ENCODE measurements at regions not wholly inside any gene's neighbourhood (a gene's known extent, or its start where the extent isn't known, plus 50 kb on each side); places are given as distances from the start of the nearest gene placed in this dataset.

DNA sequence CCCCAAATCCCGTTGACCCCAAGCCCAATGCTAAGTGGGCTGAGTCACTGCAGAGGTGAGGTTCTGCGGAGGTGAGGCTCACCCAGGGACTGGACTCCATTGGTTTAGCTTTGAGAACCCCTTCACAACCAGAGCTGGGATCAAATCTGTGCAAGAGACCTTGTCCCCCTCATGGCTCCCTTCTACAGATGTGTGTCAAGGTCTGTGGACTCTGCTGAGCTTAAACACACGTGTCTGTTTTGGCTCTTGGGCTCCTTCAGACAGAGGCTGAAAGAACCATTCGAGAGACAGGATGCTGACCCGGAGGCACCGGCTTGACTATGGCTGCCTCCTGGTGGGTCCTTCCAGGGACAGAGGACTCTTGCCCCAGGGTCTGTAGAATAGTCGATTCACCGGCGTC, 190.3 kb downstream of the LPIN1 start:
- no peaks in the 10 kb centered on the region for H3K36me3 ChIP-seq (ENCODE audit: low read depth)
- H3K9me3 ChIP-seq (ENCODE audit: severe bottlenecking) = no peaks in the 10 kb centered on the region
- no peak overlapping the region for H3K27ac ChIP-seq (ENCODE audit: poor library complexity, severe bottlenecking)
- TF ChIP-seq, protein P1, sequence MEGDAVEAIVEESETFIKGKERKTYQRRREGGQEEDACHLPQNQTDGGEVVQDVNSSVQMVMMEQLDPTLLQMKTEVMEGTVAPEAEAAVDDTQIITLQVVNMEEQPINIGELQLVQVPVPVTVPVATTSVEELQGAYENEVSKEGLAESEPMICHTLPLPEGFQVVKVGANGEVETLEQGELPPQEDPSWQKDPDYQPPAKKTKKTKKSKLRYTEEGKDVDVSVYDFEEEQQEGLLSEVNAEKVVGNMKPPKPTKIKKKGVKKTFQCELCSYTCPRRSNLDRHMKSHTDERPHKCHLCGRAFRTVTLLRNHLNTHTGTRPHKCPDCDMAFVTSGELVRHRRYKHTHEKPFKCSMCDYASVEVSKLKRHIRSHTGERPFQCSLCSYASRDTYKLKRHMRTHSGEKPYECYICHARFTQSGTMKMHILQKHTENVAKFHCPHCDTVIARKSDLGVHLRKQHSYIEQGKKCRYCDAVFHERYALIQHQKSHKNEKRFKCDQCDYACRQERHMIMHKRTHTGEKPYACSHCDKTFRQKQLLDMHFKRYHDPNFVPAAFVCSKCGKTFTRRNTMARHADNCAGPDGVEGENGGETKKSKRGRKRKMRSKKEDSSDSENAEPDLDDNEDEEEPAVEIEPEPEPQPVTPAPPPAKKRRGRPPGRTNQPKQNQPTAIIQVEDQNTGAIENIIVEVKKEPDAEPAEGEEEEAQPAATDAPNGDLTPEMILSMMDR (IDR thresholded peaks at IDR 0.05; ENCODE audit: poor library complexity, severe bottlenecking) = no peak
- ATAC-seq (ENCODE audit: low read depth) (no peak), DNase-seq (ENCODE audit: low spot score) (no peak)
- H3K4me1 ChIP-seq (ENCODE audit: insufficient read depth, poor library complexity, severe bottlenecking) = peaks cover 17% of the 10 kb centered on the region
- H3K27me3 ChIP-seq (ENCODE audit: insufficient read depth, poor library complexity, severe bottlenecking) = no peaks in the 10 kb centered on the region
- H3K4me3 ChIP-seq (ENCODE audit: severe bottlenecking) = no peak overlapping the region

DNA sequence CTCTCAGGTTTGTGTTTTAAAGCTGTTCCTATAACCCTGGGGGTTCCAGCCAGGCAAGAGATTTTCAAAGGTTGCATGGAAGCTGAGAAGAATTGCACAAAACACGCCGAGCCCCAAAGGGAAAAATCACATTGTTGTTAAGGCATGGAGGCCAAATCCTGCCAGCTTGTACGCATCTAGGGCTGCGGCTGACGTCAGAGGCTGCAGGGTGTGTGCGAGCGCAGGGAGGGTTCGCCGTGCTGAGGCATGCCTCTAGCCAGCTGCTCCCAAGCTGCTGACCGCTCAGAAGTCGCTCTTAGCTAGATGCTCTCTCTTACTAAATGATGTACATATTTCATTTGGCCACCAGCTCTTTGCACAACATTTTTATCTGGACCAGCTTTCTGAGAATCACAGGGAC, 191.8 kb downstream of the LPIN1 start:
- peak; percentile 86 for DNase-seq (ENCODE audit: low spot score)
- H3K9me3 ChIP-seq (ENCODE audit: severe bottlenecking) = no peaks in the 10 kb centered on the region

DNA sequence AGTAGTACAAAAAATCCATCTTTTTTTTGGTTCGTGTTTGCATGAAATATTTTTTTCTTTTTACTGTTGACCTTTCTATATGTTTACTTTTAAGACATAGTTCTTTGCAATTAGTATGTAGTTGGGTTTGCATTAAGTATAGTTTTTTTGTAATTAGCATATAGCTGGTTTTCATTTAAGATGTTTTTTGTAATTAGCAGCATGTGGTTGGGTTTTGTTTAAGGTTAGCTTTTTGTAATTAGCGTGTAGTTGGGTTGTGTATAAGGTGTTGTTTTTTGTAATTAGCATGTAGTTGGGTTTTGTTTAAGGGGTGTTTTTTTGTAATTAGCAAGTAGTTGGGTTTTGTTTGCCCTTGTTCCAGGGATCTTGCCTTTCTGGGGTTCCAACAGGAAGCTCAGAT, 193.1 kb downstream of the LPIN1 start:
- Histone ChIP-seq H3K27me3 (ENCODE audit: insufficient read depth, poor library complexity, severe bottlenecking) (no peaks in the 10 kb centered on the region), H3K9me3 (ENCODE audit: severe bottlenecking) (no peaks in the 10 kb centered on the region), H3K27ac (ENCODE audit: poor library complexity, severe bottlenecking) (no peak overlapping the region), H3K4me3 (ENCODE audit: severe bottlenecking) (no peak overlapping the region), H3K4me1 (ENCODE audit: insufficient read depth, poor library complexity, severe bottlenecking) (peaks cover 17% of the 10 kb centered on the region), H3K36me3 (ENCODE audit: low read depth) (no peaks in the 10 kb centered on the region)
- TF ChIP-seq, protein P1 (IDR thresholded peaks at IDR 0.05; ENCODE audit: poor library complexity, severe bottlenecking) = no peak
- no peak for DNase-seq (ENCODE audit: low spot score)
- no peak for ATAC-seq (ENCODE audit: low read depth)

More for the DNA sequence above, 191.8 kb downstream of the LPIN1 start:
- Histone ChIP-seq H3K4me1 (ENCODE audit: insufficient read depth, poor library complexity, severe bottlenecking) (peaks cover 17% of the 10 kb centered on the region), H3K4me3 (ENCODE audit: severe bottlenecking) (no peak overlapping the region), H3K27ac (ENCODE audit: poor library complexity, severe bottlenecking) (peak overlapping the region; percentile 26), H3K27me3 (ENCODE audit: insufficient read depth, poor library complexity, severe bottlenecking) (no peaks in the 10 kb centered on the region), H3K36me3 (ENCODE audit: low read depth) (no peaks in the 10 kb centered on the region)
- TF ChIP-seq, protein P1 (IDR thresholded peaks at IDR 0.05; ENCODE audit: poor library complexity, severe bottlenecking) = no peak
- ATAC-seq (ENCODE audit: low read depth) = peak; percentile 100

DNA sequence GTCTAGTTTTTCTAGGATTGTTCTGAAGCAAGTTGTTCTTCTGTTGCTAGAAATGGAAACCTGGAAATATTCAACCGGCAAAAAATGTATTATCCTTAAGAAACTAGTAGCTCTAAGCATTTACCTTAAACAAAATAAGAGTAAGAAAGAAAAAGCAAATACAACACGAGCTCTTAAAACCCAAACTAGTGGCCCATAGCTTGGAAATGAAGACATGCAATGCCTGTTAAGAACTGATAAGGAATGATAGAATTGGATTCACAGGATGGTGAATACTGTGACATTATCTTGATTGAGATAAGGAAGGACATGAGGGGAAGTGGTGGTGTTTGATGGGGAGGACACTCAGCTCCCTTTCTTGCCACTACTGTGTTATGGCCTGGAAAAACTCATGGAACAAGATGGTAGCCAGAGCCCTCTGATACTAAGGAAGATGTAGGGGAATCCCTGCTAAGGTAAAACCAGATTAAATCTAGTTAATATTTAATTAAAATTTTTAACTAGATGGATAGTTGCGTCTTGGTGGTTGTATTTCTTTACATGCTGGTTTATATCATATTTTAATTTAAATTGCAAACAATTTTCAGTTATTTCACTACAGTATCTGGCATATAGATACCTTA, 193.8 kb downstream of the LPIN1 start:
- TF ChIP-seq, protein P1 (IDR thresholded peaks at IDR 0.05; ENCODE audit: poor library complexity, severe bottlenecking) = no peak
- Histone ChIP-seq H3K9me3 (ENCODE audit: severe bottlenecking) (no peaks in the 10 kb centered on the region), H3K4me1 (ENCODE audit: insufficient read depth, poor library complexity, severe bottlenecking) (peaks cover 17% of the 10 kb centered on the region), H3K27ac (ENCODE audit: poor library complexity, severe bottlenecking) (no peak overlapping the region), H3K36me3 (ENCODE audit: low read depth) (no peaks in the 10 kb centered on the region), H3K27me3 (ENCODE audit: insufficient read depth, poor library complexity, severe bottlenecking) (no peaks in the 10 kb centered on the region), H3K4me3 (ENCODE audit: severe bottlenecking) (no peak overlapping the region)
- ATAC-seq (ENCODE audit: low read depth) (no peak), DNase-seq (ENCODE audit: low spot score) (no peak)

DNA sequence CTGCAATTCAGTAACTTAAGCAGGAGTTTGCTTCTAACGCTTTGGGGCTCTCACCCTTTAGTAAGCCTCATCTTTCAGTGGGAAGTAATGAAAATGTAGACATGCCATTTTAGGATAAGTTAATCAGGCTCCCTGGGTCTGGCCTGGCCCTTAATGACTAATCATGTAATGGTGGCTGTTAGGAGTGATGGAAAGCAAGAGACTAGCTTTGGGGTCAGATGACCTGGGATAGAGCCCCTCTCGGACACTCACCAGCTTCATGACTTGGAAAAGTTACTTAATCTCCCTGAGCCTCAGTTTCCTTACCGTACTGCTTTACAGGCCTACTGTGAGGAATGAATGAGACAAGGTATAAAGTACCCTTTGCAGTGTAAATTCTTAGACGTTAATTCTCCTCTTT, 194.4 kb downstream of the LPIN1 start:
- TF ChIP-seq, protein P1 (IDR thresholded peaks at IDR 0.05; ENCODE audit: poor library complexity, severe bottlenecking) = no peak
- Histone ChIP-seq H3K27me3 (ENCODE audit: insufficient read depth, poor library complexity, severe bottlenecking) (no peaks in the 10 kb centered on the region), H3K4me1 (ENCODE audit: insufficient read depth, poor library complexity, severe bottlenecking) (peaks cover 17% of the 10 kb centered on the region), H3K4me3 (ENCODE audit: severe bottlenecking) (no peak overlapping the region), H3K9me3 (ENCODE audit: severe bottlenecking) (no peaks in the 10 kb centered on the region), H3K27ac (ENCODE audit: poor library complexity, severe bottlenecking) (no peak overlapping the region), H3K36me3 (ENCODE audit: low read depth) (no peaks in the 10 kb centered on the region)
- DNase-seq (ENCODE audit: low spot score) = no peak
- no peak for ATAC-seq (ENCODE audit: low read depth)
